Endothelial cell (in vitro differentiated cells): ENCODE measurements at regions not wholly inside any gene's neighbourhood (a gene's known extent, or its start where the extent isn't known, plus 50 kb on each side); places are given as distances from the start of the nearest gene placed in this dataset.

Experiments
- DNase-seq: peaks from one replicate; pipeline ENCODE4 v3.0.0; 2021; ENCODE audit warnings: low spot score
- H3K27ac Mint-ChIP-seq: one replicate; pipeline ENCODE4 v1.8.0; 2021; ENCODE audit warnings: mixed read lengths, inconsistent platforms; ENCODE audit not compliant: unreplicated experiment
- H3K27me3 Mint-ChIP-seq: one replicate; pipeline ENCODE4 v1.8.0; 2021; ENCODE audit warnings: mild to moderate bottlenecking, moderate library complexity, mixed read lengths, inconsistent platforms; ENCODE audit not compliant: unreplicated experiment
- H3K36me3 Mint-ChIP-seq: one replicate; pipeline ENCODE4 v1.8.0; 2021; ENCODE audit warnings: mild to moderate bottlenecking, low read depth, mixed read lengths, inconsistent platforms; ENCODE audit not compliant: unreplicated experiment
- H3K4me1 Mint-ChIP-seq: one replicate; pipeline ENCODE4 v1.8.0; 2021; ENCODE audit warnings: mild to moderate bottlenecking, mixed read lengths, inconsistent platforms; ENCODE audit not compliant: unreplicated experiment
- H3K4me3 Mint-ChIP-seq: one replicate; pipeline ENCODE4 v1.8.0; 2021; ENCODE audit warnings: mild to moderate bottlenecking, mixed read lengths, inconsistent platforms; ENCODE audit not compliant: unreplicated experiment
- H3K9me3 Mint-ChIP-seq: one replicate; pipeline ENCODE4 v1.8.0; 2021; ENCODE audit warnings: mixed read lengths, inconsistent platforms; ENCODE audit not compliant: unreplicated experiment
- TF ChIP-seq, protein P1 (sequence below): fragments of 200-600 bp; sonication (generic); IDR thresholded peaks from one replicate; pipeline ENCODE4 v1.5.0; 2021; ENCODE audit warnings: antibody characterized with exemption; ENCODE audit not compliant: unreplicated experiment

DNA sequence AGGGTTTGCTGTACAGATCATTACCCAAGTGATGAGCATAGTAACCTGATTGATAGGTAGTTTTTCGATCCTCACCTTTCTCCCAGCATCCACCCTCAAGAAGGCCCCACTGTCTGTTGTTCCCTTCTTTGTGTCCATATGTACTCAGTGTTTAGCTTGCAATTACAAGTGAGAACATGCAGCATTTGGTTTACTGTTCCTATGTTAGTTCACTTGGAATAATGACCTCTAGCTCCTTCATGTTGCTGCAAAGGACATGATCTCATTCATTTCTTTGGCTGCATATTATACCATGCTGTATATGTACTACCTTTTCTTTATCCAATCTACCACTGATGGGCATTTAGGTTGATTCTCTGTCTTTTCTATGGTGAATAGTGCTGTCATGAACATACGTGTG is 181.6 kb upstream of the FOXG1 start:
- Mint-ChIP-seq H3K9me3 (no peaks in the 10 kb centered on the region), H3K4me1 (no peaks in the 10 kb centered on the region), H3K4me3 (no peak overlapping the region), H3K27ac (no peak overlapping the region), H3K36me3 (no peaks in the 10 kb centered on the region), H3K27me3 (no peaks in the 10 kb centered on the region)
- TF ChIP-seq, protein P1, sequence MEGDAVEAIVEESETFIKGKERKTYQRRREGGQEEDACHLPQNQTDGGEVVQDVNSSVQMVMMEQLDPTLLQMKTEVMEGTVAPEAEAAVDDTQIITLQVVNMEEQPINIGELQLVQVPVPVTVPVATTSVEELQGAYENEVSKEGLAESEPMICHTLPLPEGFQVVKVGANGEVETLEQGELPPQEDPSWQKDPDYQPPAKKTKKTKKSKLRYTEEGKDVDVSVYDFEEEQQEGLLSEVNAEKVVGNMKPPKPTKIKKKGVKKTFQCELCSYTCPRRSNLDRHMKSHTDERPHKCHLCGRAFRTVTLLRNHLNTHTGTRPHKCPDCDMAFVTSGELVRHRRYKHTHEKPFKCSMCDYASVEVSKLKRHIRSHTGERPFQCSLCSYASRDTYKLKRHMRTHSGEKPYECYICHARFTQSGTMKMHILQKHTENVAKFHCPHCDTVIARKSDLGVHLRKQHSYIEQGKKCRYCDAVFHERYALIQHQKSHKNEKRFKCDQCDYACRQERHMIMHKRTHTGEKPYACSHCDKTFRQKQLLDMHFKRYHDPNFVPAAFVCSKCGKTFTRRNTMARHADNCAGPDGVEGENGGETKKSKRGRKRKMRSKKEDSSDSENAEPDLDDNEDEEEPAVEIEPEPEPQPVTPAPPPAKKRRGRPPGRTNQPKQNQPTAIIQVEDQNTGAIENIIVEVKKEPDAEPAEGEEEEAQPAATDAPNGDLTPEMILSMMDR, result no peak
- DNase-seq, result no peak

DNA sequence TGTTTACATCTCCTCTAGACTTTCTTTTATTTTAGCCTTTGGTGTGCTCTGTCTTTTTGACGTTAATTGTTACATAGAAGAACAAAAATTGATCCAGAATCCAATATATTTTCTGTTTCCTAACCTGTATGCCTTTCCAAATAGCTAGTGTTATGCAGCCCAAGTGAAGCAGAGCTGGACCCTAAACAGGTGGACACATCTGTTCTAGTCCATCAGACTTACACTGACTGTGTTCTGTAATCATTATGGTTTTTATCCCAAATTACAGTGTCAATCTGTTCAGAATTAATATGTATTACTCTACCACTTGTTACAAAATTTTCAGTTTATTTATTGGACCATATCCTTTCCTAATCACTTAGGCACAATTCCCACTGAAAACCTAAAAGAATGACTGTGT is 176.8 kb upstream of the FOXG1 start:
- Mint-ChIP-seq H3K36me3 (no peaks in the 10 kb centered on the region), H3K9me3 (no peaks in the 10 kb centered on the region), H3K27ac (no peak overlapping the region), H3K4me1 (no peaks in the 10 kb centered on the region), H3K27me3 (no peaks in the 10 kb centered on the region), H3K4me3 (no peak overlapping the region)
- TF ChIP-seq, protein P1, result no peak
- DNase-seq, result no peak

DNA sequence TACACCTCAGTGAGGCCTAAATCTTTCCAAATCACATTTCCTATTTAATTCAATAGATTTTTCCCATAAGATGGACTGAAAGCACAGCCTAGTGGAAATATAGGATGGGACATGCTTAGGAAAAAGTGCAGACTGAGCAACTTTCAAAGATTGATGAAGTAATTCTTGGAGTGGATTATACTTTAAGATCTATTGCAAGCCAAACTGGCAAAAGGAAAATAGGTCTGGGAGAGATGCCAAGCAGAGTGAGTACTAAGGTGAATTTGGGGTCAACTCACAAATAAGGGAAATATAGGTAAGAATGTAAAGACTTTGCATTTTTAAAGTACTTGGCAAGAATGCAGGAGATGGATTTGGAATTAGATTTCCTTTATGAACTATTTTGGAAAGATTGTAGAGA is 170.2 kb upstream of the FOXG1 start:
- no peak overlapping the region for H3K4me3 Mint-ChIP-seq
- no peaks in the 10 kb centered on the region for H3K4me1 Mint-ChIP-seq
- no peak for DNase-seq
- no peaks in the 10 kb centered on the region for H3K9me3 Mint-ChIP-seq
- TF ChIP-seq, protein P1, result no peak
- H3K36me3 Mint-ChIP-seq, result no peaks in the 10 kb centered on the region
- H3K27me3 Mint-ChIP-seq, result no peaks in the 10 kb centered on the region
- H3K27ac Mint-ChIP-seq, result no peak overlapping the region

DNA sequence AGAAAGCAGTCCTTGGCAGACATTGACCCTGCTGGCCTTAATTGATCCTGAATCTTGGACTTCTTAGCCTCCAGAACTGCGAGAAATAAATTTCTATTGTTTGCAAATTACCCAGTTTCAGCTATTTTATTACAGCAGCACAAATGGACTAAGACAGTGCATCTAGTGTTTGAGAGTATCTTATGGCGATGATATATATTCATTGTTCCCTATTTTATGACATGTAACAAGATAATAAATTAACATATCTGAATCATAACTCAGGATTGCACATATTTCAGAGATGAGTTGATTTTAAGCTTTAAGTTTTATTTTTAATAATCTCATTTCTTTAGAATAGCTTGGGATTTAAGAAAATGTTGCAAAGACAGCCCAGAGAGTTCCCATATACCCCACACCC is 167.4 kb upstream of the FOXG1 start:
- Mint-ChIP-seq H3K4me1 (peaks cover 1% of the 10 kb centered on the region), H3K27me3 (no peaks in the 10 kb centered on the region)
- no peak for DNase-seq

DNA sequence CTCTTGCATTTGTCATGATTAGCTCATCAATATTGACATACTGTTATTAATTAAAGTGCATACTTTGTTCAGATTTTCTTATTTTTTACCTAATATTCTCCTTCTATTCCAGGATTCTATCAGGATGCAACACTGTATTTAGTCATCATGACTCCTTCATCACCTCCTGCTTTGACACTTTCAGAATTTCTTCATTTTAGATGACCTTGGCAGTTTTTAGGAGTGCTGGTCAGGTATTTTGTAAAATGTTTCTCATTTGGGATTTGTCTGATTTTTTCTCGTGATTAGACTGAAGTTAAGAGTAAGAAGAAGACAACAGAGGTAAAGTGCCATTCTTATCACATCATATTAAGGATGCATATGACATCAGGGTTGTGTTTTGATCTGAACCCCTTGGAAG is 167.0 kb upstream of the FOXG1 start:
- Mint-ChIP-seq H3K4me1 (peaks cover 2% of the 10 kb centered on the region), H3K27me3 (no peaks in the 10 kb centered on the region), H3K9me3 (no peaks in the 10 kb centered on the region), H3K36me3 (no peaks in the 10 kb centered on the region), H3K27ac (no peak overlapping the region), H3K4me3 (no peak overlapping the region)
- TF ChIP-seq, protein P1, result no peak
- DNase-seq, result no peak

More for the DNA sequence above, 167.4 kb upstream of the FOXG1 start:
- H3K36me3 Mint-ChIP-seq, result no peaks in the 10 kb centered on the region
- no peak overlapping the region for H3K4me3 Mint-ChIP-seq
- no peak overlapping the region for H3K27ac Mint-ChIP-seq
- no peaks in the 10 kb centered on the region for H3K9me3 Mint-ChIP-seq
- TF ChIP-seq, protein P1, result no peak
